ENCODE measurements at regions not wholly inside any gene's neighbourhood (a gene's known extent, or its start where the extent isn't known, plus 50 kb on each side); places are given as distances from the start of the nearest gene placed in this dataset.

GRCh38 chr20:52684905-52685304, 287.3 kb upstream of the TSHZ2 start:
- TF ChIP-seq CTCF (IDR thresholded peaks at IDR 0.05 in 2 of 3, conservative IDR thresholded peaks at IDR 0.05 in 1 of 3; ENCODE audit: borderline replicate concordance in 1 of 3, insufficient read depth in 1 of 3, low read depth in 2 of 3, low read length in 2 of 3) (no peak), FOSL1 (IDR thresholded peaks at IDR 0.05; ENCODE audit: low read depth) (no peak), REST (IDR thresholded peaks at IDR 0.05; ENCODE audit: low read depth) (no peak)

All from HCT116 (cell line).